Skeletal muscle cell (primary cell): ENCODE measurements at regions not wholly inside any gene's neighbourhood (a gene's known extent, or its start where the extent isn't known, plus 50 kb on each side); places are given as distances from the start of the nearest gene placed in this dataset.
"Not testable (repeated sequence)": the region's sequence is repeated elsewhere in the genome, so short reads cannot be mapped to it uniquely, and the experiment has no call there.

Experiments used
- DNase-seq: peaks from one replicate; pipeline ENCODE4 v3.0.0-alpha.2; 2010; ENCODE audit warnings: low read depth
- H3K4me3 ChIP-seq: 2 replicates; pipeline ENCODE4 v1.5.1; 2011; ENCODE audit warnings: low read depth, mild to moderate bottlenecking, control low read depth, low read length, moderate library complexity

- no peak overlapping the region for H3K4me3 ChIP-seq
- DNase-seq, result no peak
Observed at GRCh38 chr3:127520993-127521392, 69.5 kb downstream of the TPRA1 start.

DNA sequence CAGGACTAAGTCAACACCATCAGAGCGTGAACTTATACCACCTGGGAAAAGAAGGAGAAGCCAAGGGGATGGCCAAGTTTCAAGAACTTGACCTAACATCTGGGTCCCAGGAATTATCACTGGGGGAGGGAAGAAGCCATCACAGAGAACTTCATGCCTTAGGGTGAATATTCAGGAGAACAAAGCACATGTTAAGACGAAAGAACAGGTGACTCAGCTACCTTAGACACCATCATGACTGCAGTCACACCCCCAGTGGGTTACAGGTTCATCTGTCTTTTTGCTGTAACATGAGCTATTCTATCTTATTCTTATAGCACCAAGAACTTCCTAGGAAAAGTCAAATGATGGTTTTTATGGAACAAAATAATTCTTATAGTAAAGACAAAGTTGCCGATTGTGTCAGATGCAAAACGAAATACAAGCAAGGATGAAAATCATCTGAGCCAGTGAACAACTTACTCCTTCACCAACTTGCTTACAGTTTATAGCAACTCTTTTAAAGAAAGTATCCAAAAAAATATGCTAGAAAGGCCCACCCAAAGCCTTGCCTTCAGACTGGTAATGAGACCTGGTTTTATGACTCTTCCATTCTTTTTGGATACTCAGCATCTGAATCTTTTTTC is 72.0 kb downstream of the TPRA1 start:
- H3K4me3 ChIP-seq, result no peak overlapping the region

GRCh38 chr3:127512256-127512655 is 78.3 kb downstream of the TPRA1 start:
- no peak overlapping the region for H3K4me3 ChIP-seq

More for the DNA sequence above, 72.0 kb downstream of the TPRA1 start:
- no peak for DNase-seq

DNA sequence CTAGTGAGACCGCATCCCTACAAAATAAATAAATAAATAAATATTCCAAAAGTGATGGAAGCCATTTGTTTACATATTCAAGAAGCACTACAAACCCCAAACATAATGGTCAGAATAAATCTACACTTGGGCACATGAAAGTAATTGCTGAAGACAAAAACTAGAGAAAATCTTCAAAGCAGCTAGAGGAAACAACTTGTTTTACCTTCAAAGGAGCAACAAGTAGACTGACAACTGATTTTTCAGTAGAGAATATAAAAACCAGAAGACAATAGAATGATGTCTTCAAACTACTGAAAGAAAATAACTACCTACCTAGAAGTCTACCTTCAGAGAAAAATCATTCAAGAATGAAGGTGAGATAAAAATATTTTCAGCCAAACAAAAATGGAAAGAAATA is 89.4 kb downstream of the TPRA1 start:
- no peak overlapping the region for H3K4me3 ChIP-seq
- DNase-seq, result no peak

More at GRCh38 chr3:127512256-127512655, 78.3 kb downstream of the TPRA1 start:
- DNase-seq, result no peak

GRCh38 chr3:127497676-127498075 is 92.9 kb downstream of the TPRA1 start:
- no peak for DNase-seq
- H3K4me3 ChIP-seq, result no peak overlapping the region

GRCh38 chr3:127497166-127497565 is 93.4 kb downstream of the TPRA1 start:
- no peak overlapping the region for H3K4me3 ChIP-seq
- DNase-seq, result no peak

DNA sequence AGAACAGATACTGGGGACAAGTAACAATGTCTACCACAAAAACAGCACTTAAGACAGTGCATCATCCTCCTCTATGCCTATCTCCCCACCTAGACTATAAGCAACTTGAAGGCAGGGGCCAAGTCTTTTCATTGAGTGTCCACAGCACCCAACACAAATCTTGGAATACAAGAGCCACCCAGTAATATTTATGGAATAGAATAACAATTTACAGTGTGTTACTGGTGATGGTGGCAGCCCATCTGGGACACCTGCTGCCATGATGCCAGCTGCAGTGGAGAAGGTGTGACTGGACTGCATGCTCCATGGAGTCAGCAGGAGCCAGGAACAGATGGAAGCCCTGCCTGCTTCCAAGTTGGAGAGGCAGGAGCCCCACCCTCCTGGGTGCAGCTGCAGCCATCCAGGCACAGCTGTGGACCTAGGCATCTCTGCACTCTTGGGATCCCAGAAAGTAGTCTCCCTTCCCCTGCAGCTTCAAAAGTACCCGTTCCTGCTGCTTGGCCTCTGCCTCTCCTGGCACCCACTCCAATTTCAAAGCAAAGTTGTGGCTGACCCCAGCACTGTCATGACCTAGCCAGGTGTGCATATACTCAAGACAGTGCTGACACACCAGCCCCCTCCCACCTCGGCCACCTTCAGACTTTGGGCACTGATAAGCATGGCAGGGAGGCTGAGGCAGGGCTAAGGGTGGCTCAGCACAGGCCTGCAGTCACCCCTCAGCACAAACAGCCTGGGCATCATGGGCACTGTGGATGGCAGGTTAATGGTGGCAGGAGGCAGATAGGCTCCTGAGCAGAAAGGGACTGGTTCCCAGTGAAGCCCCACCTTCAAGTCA is 94.5 kb downstream of the TPRA1 start:
- DNase-seq, result no peak
- no peak overlapping the region for H3K4me3 ChIP-seq

DNA sequence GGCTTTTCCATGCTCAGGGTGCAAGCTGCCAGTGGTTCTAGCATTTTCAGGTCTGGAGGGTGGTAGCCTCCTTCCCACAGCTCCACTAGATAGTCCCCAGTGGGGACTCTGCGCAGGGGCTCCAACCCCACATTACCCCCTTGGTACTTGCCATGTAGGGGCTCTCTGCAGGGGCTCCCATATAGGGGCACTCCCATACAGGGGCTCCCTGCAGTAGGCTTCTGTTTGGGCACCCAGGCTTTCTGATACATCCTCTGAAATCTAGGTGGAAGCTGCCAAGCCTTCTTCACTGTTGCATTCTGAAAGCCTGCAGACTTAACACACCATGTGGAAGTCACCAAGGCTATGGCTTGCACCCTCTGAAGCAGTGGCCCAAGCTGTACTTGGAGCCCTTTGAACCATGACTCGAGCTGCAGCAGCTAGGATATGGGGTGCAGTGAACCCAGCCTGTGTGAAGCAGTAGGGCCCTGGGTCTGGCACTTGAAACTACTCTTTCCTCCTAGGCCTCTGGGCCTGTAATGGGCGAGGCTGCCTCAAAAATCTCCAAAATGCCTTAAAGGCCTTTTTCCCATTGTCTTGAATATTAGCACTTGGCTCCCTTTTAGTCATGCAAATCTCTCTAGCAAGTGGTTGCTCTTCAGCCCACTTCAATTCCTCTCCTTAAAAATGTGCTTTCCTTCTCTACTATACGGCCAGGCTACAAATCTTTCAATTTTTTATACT is 96.4 kb downstream of the TPRA1 start:
- no peak overlapping the region for H3K4me3 ChIP-seq
- no peak for DNase-seq

GRCh38 chr3:127492426-127492825 is 98.1 kb downstream of the TPRA1 start:
- H3K4me3 ChIP-seq, result no peak overlapping the region

DNA sequence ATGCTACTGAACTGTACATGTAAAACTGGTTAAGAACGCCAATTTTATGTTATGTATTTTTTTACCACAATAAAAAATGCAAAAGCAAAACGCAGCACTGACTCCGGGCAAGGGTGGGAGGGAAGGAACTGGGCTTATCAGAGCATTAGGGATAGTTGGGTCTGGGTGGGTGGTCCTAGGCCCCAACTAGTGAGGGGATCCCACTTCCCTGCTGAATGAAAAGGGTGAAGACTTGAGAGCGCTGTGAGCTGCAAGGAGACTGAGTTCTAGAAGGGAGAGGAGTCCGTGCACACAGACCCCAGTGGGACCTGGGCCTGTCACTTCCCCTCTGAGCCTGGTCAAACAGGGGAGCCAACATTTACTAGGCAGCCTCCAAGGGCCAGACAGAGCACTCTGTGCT is 98.6 kb downstream of the TPRA1 start:
- DNase-seq, result no peak
- no peak overlapping the region for H3K4me3 ChIP-seq

More at GRCh38 chr3:127492426-127492825, 98.1 kb downstream of the TPRA1 start:
- DNase-seq, result no peak

GRCh38 chr3:127491323-127491722 is 99.2 kb downstream of the TPRA1 start:
- no peak for DNase-seq

DNA sequence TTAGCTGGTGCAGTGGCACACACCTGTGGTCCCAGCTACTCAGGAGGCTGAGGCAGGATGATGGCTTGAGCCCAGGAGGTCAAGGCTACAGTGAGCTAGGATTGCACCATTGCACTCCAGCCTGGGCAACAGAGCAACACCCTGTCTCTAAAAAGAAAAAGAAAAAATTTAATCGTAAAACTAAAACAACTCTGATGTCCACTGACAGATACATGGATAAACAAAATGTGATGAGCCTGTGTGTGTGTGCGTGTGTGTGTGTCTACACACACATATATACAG is 99.6 kb downstream of the TPRA1 start:
- DNase-seq, result not testable (repeated sequence)

More at GRCh38 chr3:127491323-127491722, 99.2 kb downstream of the TPRA1 start:
- H3K4me3 ChIP-seq, result no peak overlapping the region

GRCh38 chr3:127490271-127491023 is 100.1 kb downstream of the TPRA1 start:
- no peak overlapping the region for H3K4me3 ChIP-seq
- DNase-seq, result no peak

More for the DNA sequence above, 99.6 kb downstream of the TPRA1 start:
- not testable (repeated sequence) for H3K4me3 ChIP-seq

DNA sequence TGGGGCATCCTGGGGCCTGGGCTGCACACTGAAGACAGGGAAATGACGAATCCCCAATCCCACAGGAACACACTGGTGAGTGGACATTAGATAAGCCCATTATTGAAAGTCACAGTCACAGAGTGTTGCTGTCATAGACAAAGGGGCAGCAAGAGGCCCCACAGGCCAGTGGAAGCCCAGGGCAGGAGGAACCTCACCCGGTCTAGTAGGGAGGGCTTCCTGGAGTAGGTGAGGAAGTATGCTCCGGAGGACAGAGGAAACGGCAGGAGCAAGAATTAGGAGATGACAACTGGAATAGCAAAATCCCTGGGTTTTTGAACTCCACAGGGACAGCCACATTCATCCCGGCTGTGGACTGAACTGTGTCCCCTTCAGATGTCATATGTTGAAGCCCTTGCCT is 101.2 kb downstream of the TPRA1 start:
- H3K4me3 ChIP-seq, result no peak overlapping the region
- DNase-seq, result no peak

- H3K4me3 ChIP-seq, result no peak overlapping the region
- DNase-seq, result no peak
Observed at GRCh38 chr3:127488740-127489139, 101.8 kb downstream of the TPRA1 start.

GRCh38 chr3:127488141-127488672 is 102.3 kb downstream of the TPRA1 start:
- DNase-seq, result no peak
- H3K4me3 ChIP-seq, result no peak overlapping the region

DNA sequence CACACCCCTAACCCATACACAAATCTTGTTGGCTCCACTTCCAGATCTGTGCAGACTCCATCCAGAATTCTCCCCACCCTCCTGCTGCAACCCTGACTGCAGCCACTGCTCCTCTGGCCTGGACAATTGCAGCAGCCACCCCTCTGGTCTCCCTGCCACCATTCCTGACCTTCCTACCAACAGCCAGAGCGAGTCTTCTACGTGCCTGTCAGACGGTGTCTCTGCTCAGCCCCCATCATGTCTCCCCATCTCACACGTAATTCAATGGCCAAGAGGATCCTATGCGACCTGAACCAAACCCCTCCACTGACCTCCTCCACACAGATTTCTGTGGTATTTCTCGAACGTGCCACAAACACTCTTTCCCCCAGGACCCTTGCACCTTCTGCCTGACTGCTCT is 103.3 kb downstream of the TPRA1 start:
- no peak for DNase-seq
- no peak overlapping the region for H3K4me3 ChIP-seq

- no peak for DNase-seq
- no peak overlapping the region for H3K4me3 ChIP-seq
Observed at GRCh38 chr3:127486321-127486944, 104.1 kb downstream of the TPRA1 start.
